Suprapubic skin (tissue), 4 donors: ENCODE measurements at regions not wholly inside any gene's neighbourhood (a gene's known extent, or its start where the extent isn't known, plus 50 kb on each side); places are given as distances from the start of the nearest gene placed in this dataset.

Experiments used
- DNase-seq, 2 donors: peaks; one replicate each; pipeline ENCODE4 v3.0.0-alpha.2; 2019; ENCODE audit warnings: low spot score in 2 of 2
- H3K27ac ChIP-seq: fragments of 200-600 bp; sonication (generic); one replicate; pipeline ENCODE4 v1.5.1; 2019
- H3K27me3 ChIP-seq: fragments of 200-600 bp; sonication (generic); one replicate; pipeline ENCODE4 v1.5.1; 2019
- H3K36me3 ChIP-seq: fragments of 200-600 bp; sonication (generic); one replicate; pipeline ENCODE4 v1.5.1; 2019
- H3K4me1 ChIP-seq: fragments of 200-600 bp; sonication (generic); one replicate; pipeline ENCODE4 v1.5.1; 2019
- H3K4me3 ChIP-seq: fragments of 200-600 bp; sonication (generic); one replicate; pipeline ENCODE4 v1.5.1; 2019; ENCODE audit warnings: mild to moderate bottlenecking
- H3K9me3 ChIP-seq: fragments of 200-600 bp; sonication (generic); one replicate; pipeline ENCODE4 v1.5.1; 2019
- EP300 ChIP-seq: sonication (generic); formaldehyde crosslinking; IDR thresholded peaks from one replicate; pipeline ENCODE4 v1.6.1; 2017; ENCODE audit warnings: antibody characterized with exemption
- POLR2A ChIP-seq, 2 donors: fragments of 450-650 bp; IDR thresholded peaks; one replicate each; pipeline ENCODE4 v1.6.1; 2017; ENCODE audit warnings: antibody characterized with exemption in 2 of 2, mild to moderate bottlenecking in 2 of 2, moderate library complexity in 2 of 2
- POLR2AphosphoS5 ChIP-seq, 3 donors: sonication (generic); formaldehyde crosslinking; IDR thresholded peaks; one replicate each; pipeline ENCODE4 v1.6.1; 2017; ENCODE audit warnings: antibody characterized with exemption in 3 of 3
- WGBS: methylation state at CpG from one replicate; pipeline ENCODE4 v1.1.5; 2018; 5-methylcytosine and 5-hydroxymethylcytosine counted together
- TF ChIP-seq, protein P1 (sequence below), 2 donors: fragments of 200-600 bp in 1 of 2; fragments of 450-650 bp in 1 of 2; sonication (generic) in 1 of 2; IDR thresholded peaks; one replicate each; pipeline ENCODE4 v1.5.1; 2016 to 2019; ENCODE audit warnings: antibody characterized with exemption in 2 of 2, mild to moderate bottlenecking in 1 of 2, moderate library complexity in 1 of 2

DNA sequence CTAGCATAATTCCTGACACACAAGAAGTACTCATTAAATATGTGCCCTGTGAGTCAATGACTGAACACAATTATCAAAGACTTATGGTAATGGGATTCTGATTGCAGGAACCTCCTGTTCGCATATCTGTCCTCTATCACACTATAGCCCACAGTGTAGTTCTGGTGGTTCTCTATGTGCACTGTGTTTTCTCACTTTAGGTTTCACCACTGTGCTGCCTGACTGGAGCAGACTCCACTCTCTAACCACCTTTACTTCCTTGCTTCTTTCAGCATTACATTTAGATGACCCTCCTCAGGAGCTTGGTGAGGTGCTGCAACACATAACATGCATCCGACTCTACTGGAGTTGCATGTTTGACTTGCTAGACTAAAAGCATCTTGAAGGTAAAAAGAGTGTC lies 777.1 kb downstream of the SQOR start:
- Histone ChIP-seq H3K36me3 (no peaks in the 10 kb centered on the region), H3K4me1 (peaks cover 5% of the 10 kb centered on the region), H3K27me3 (no peaks in the 10 kb centered on the region), H3K4me3 (no peak overlapping the region), H3K9me3 (no peaks in the 10 kb centered on the region), H3K27ac (no peak overlapping the region)
- DNase-seq = no peak
- TF ChIP-seq POLR2AphosphoS5 (IDR thresholded peaks at IDR 0.05) (no peak), POLR2A (IDR thresholded peaks at IDR 0.05) (no peak), EP300 (no peak)
- TF ChIP-seq, protein P1, sequence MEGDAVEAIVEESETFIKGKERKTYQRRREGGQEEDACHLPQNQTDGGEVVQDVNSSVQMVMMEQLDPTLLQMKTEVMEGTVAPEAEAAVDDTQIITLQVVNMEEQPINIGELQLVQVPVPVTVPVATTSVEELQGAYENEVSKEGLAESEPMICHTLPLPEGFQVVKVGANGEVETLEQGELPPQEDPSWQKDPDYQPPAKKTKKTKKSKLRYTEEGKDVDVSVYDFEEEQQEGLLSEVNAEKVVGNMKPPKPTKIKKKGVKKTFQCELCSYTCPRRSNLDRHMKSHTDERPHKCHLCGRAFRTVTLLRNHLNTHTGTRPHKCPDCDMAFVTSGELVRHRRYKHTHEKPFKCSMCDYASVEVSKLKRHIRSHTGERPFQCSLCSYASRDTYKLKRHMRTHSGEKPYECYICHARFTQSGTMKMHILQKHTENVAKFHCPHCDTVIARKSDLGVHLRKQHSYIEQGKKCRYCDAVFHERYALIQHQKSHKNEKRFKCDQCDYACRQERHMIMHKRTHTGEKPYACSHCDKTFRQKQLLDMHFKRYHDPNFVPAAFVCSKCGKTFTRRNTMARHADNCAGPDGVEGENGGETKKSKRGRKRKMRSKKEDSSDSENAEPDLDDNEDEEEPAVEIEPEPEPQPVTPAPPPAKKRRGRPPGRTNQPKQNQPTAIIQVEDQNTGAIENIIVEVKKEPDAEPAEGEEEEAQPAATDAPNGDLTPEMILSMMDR (IDR thresholded peaks at IDR 0.05) = no peak
- WGBS = 92% methylated on average over 2 of the region's 2 CpGs

DNA sequence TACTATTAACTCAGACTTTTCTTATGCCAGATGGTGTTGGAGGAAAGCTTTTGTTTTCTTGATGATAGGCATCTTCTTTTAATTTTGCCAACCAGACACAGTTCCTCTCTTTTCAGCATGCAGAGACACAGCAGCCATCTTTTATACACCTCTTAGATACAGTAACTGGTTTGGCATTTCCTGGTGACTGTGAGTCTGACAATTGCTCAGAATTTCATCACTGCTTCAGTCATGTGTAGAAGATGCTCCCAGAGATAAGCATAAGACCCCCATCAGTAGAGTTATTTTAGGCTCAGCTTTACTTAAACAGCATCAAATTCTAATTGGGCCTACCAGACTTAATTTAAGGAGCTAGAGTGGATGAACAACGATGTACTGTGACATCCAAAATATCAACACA lies 779.0 kb downstream of the SQOR start:
- 90% methylated on average over 1 of the region's 1 CpG for WGBS
- DNase-seq = no peak
- no peaks in the 10 kb centered on the region for H3K9me3 ChIP-seq
- peaks cover 5% of the 10 kb centered on the region for H3K4me1 ChIP-seq
- no peaks in the 10 kb centered on the region for H3K27me3 ChIP-seq
- H3K4me3 ChIP-seq = no peak overlapping the region
- no peak overlapping the region for H3K27ac ChIP-seq
- H3K36me3 ChIP-seq = no peaks in the 10 kb centered on the region
- TF ChIP-seq POLR2A (IDR thresholded peaks at IDR 0.05) (no peak), EP300 (no peak), POLR2AphosphoS5 (IDR thresholded peaks at IDR 0.05) (no peak)
- TF ChIP-seq, protein P1 (IDR thresholded peaks at IDR 0.05) = no peak

DNA sequence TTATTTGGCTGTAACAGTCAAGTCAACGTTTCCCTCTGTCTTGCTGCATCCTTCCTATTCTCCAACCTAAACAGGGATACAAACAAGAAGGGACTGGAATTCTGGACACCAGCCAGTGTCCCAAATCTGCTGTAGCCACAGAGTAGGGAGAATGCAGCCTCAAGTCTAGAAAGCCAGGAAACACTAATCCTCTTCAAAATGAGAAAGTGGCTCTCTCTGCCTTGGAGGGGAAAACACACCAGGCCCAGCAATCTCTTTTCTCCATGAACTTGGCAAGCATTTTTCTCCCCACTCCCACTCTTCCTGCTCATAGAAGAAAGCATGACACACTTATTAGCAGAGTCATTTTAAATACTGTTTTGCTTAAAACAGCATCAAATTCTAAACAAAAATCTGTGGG lies 781.7 kb downstream of the SQOR start:
- TF ChIP-seq POLR2A (IDR thresholded peaks at IDR 0.05) = no peak
- TF ChIP-seq EP300 = no peak
- TF ChIP-seq, protein P1 (IDR thresholded peaks at IDR 0.05) = no peak
- no peak for TF ChIP-seq POLR2AphosphoS5 (IDR thresholded peaks at IDR 0.05)
- no peak overlapping the region for H3K27ac ChIP-seq
- no peaks in the 10 kb centered on the region for H3K36me3 ChIP-seq
- WGBS = 14% methylated on average over 1 of the region's 1 CpG
- H3K27me3 ChIP-seq = no peaks in the 10 kb centered on the region
- DNase-seq = no peak
- no peaks in the 10 kb centered on the region for H3K9me3 ChIP-seq
- H3K4me3 ChIP-seq = no peak overlapping the region
- H3K4me1 ChIP-seq = peaks cover 3% of the 10 kb centered on the region

DNA sequence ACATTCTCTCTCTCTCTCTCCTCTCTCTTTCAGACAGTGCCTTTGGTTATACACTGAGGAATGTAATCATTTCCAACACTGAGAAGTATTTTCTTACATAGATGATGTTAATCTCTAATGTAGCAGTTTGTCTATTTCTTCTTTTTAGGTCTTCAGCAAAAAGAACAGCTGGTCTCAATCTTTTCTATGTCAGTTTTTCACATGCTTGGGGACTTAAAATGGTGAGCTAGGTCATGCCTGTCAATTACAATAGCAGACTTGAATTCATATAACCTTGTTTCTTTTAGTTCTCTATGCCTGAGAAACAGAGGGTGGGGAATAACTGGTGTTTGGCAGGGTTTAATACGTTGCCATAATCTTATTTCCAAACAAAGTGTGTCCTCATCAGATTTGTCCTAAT lies 786.2 kb downstream of the SQOR start:
- 20% methylated on average over 1 of the region's 1 CpG for WGBS
- Histone ChIP-seq H3K27ac (no peak overlapping the region), H3K4me1 (peaks cover 3% of the 10 kb centered on the region), H3K4me3 (no peak overlapping the region), H3K9me3 (peaks cover 14% of the 10 kb centered on the region), H3K36me3 (no peaks in the 10 kb centered on the region), H3K27me3 (no peaks in the 10 kb centered on the region)
- TF ChIP-seq POLR2AphosphoS5 (IDR thresholded peaks at IDR 0.05) = no peak
- TF ChIP-seq POLR2A (IDR thresholded peaks at IDR 0.05) = no peak
- TF ChIP-seq EP300 = no peak
- TF ChIP-seq, protein P1 (IDR thresholded peaks at IDR 0.05) = no peak
- DNase-seq = no peak

DNA sequence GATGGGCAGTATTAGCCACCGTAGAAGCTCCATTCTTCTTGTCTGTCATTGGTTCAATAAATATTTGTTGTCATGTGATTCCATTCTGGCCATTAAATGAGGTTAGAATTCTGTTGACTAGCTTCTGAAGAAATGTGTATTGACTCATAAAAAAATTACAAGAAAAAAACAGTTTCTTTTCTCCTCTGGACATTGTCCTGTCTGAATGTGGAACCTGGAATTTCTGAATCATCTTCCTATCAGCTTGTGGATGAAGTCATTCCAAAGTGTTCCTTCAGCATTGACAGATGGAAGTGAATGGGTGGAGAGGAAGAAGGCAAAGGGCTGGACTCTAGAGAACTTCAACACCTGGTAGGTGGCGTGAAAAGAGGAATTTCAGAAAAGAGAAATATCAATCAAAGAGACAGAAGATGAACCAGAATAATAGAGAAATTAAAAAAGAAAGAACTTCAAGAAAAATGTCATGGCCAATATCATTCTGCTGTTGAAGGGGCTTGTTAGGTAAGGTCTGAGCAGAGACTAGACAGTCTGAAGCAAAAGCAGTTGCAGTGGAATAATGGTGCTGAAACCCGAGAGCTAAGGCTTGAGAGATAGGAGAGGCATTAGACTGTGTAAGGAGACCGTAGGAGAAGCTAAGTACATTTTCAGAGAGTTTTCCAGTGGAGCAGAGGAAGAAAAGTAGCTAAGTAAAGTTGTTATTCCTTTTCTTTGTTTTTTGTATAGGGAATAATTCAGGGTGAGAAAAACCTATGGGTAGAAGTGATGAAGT lies 806.6 kb downstream of the SQOR start:
- Histone ChIP-seq H3K27ac (no peak overlapping the region), H3K4me3 (no peak overlapping the region), H3K4me1 (no peaks in the 10 kb centered on the region), H3K9me3 (no peaks in the 10 kb centered on the region), H3K27me3 (no peaks in the 10 kb centered on the region), H3K36me3 (no peaks in the 10 kb centered on the region)
- TF ChIP-seq, protein P1 (IDR thresholded peaks at IDR 0.05) = no peak
- TF ChIP-seq EP300 (no peak), POLR2A (IDR thresholded peaks at IDR 0.05) (no peak), POLR2AphosphoS5 (IDR thresholded peaks at IDR 0.05) (no peak)
- no peak for DNase-seq
- WGBS = 78% methylated on average over 4 of the region's 4 CpGs
